ENCODE measurements at regions not wholly inside any gene's neighbourhood (a gene's known extent, or its start where the extent isn't known, plus 50 kb on each side); places are given as distances from the start of the nearest gene placed in this dataset.

DNA sequence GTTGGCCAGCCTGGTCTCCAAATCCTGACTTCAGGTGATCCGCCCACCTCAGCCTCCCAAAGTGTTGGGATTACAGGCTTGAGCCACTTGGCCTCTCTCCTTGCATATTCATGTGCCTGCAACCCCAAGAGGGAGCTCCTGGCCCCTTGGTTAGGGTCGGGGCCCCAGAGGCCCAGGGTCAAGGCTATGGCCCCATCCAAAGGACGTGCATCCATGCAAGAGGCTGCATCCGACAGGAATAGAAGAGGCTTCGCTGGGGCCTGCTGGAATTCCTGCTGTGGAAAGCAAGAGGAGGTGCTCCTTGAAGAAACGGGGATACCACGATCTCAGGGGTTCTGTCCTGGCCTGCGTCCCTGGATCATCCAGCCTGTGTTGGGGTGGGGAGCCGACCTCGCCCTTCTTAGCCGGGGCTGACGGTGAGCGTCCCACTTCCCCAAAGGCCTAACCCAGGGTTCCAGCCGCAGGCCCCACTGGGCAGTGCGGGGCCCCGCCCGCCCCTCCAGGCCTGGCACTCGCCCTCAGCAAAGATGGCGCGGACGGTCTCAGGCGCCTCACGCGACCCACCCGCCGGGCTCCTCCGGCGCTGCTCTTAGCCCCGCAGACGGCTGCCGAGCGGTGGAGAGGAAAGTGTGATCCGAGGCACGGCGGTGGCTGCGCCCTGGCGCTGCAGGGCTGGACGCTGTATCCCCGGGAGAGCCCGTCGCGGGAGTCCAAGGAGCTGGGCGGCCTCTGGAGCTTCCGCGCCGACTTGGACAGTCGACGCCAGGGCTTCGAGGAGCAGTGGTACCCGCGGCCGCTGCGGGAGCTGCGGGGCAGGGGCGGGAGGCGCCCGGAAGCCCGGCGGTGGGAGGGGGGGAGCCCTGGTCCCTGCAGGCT is 54.7 kb downstream of the ZNF727 start:
- in situ Hi-C loops (cut with MboI; ENCODE audit: low pct_unique_long_range_greater_than_20kb in 2 of 9, low sequenced_read_pairs in 9 of 9, unreplicated experiment in 9 of 9): no loop called here
- Histone ChIP-seq H3K4me3 (no peak overlapping the region), H3K4me1 (replicated peaks in 1 of 2) (no peaks in the 10 kb centered on the region), H3K27ac (no peak overlapping the region)
- ATAC-seq (replicated peaks in 6 of 8): no peak
- WGBS, 10 experiments: 0 to 78% (median 46%) methylated on average over 1 to 8 of the region's 59 CpGs; no CpG with 5 or more reads in 3 of the 10 experiments

DNA sequence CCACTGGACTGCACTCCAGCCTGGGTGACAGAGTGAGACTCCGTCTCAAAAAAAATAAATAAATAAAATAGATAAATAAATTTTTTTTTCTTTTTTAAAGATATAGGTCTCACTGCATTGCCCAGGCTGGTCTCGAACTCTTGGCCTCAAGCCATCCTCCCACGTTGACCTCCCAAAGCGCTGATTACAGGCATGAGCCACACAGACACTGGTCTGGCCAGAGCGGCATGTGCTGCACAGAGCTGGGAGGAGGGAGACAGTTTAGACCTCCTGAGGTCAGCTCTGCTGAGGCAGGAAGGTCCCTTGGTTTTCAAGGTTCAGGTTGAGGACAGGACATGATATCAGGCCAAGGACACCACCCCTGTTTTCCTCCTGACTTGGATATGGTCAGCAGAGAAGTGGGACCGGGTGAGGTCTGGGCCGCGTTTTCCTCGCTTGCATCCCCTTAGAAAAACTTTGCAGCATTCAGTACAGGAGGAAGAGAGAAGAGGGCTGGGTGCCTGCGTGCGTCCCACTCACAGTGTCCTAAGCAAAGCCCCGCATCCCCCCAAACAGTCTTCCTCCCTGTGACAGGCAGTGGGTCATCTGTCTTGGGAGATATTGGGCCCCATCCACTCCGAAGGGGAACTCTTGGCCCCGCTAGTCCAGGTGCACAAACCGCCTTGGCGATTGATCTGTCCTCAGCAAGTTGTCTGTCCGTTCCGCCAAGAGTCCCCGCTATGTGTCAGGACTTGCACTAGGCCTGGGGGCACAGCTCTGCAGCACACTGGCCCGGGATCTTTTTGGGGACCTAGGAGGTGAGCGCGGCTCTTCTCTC is 56.1 kb downstream of the ZNF727 start:
- H3K27ac ChIP-seq: no peak overlapping the region
- no peaks in the 10 kb centered on the region for H3K4me1 ChIP-seq (replicated peaks in 1 of 2)
- in situ Hi-C loops (cut with MboI; ENCODE audit: low pct_unique_long_range_greater_than_20kb in 2 of 9, low sequenced_read_pairs in 9 of 9, unreplicated experiment in 9 of 9): no loop called here
- WGBS, 10 experiments: 17 to 75% (median 49%) methylated on average over 1 to 13 of the region's 22 CpGs
- ATAC-seq (replicated peaks in 6 of 8): no peak
- H3K4me3 ChIP-seq: no peak overlapping the region

DNA sequence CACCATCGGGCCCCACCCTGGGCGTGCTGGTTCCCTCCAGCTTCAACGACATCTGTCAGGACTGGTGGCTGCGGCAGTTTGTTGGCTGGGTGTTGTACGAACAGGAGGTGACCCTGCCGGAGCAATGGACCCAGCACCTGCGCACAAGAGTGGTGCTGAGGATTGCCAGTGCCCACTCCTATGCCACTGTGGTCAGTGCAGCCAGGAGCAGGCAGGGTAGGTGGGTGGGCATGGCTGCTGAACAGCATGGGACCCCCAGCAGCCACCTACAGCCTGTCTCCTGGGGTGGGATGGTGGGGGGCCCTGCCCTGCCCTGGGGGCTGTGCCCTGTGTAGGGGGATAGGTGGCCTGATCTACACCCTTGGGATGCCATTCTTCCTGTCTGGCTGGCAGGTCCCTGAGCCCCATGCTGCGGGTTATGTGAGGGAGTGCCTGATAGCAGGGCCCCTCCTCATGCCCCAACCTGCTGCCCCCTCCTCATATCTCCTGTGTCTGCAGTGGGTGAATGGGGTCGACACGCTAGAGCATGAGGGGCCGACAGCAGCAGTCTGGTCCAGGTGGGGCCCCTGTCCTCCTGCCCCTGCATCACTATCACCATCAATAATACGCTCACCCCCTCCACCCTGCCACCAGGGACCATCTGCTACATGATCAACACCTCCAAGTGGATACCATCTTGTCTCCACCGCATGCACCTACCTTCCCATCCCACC is 56.9 kb downstream of the ZNF727 start:
- no peak overlapping the region for H3K4me3 ChIP-seq
- WGBS, 10 experiments: 32 to 80% (median 52%) methylated on average over 1 to 5 of the region's 13 CpGs; no CpG with 5 or more reads in 4 of the 10 experiments
- no peak overlapping the region for H3K27ac ChIP-seq
- in situ Hi-C loops (cut with MboI; ENCODE audit: low pct_unique_long_range_greater_than_20kb in 2 of 9, low sequenced_read_pairs in 9 of 9, unreplicated experiment in 9 of 9): no loop called here
- ATAC-seq (replicated peaks in 6 of 8): no peak
- H3K4me1 ChIP-seq (replicated peaks in 1 of 2): no peaks in the 10 kb centered on the region

DNA sequence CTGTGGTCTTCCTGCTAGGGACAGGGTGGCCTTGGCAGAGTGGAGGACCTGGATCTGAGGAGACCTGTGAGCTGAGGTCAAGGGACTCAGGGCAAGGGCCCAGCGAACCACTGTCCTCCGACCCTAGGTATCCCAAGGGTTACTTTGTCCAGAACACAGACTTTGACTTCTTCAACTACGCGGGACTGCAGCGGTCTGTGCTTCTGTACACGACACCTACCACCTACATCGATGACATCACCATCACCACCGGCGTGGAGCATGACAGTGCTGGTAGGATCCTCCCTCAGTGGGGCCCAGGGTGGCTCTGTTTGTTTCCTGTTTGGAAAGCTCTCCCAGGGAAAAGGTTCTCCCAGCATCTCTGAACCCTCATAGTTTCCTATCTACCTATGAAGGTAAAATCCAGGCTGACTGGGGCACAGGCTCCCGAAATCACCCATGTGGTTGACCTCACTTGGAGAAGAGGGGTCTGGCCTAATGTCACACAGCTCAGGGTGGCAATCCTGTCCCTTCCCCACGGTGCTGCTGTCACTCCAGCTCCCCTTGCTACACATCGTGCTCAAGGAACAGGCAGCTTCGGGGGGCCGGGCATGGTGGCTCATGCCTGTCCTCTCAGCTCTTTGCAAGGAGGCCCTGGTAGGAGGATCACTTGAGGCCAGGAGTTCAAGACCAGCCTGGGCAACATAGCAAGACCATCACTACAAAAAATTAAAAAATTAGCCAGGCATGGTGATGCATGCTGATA is 57.6 kb downstream of the ZNF727 start:
- no peak overlapping the region for H3K4me3 ChIP-seq
- ATAC-seq (replicated peaks in 6 of 8): no peak
- in situ Hi-C loops (cut with MboI; ENCODE audit: low pct_unique_long_range_greater_than_20kb in 2 of 9, low sequenced_read_pairs in 9 of 9, unreplicated experiment in 9 of 9): no loop called here
- H3K4me1 ChIP-seq (replicated peaks in 1 of 2): no peaks in the 10 kb centered on the region
- WGBS, 10 experiments: 9 to 93% (median 50%) methylated on average over 1 to 7 of the region's 14 CpGs; no CpG with 5 or more reads in 4 of the 10 experiments
- no peak overlapping the region for H3K27ac ChIP-seq

DNA sequence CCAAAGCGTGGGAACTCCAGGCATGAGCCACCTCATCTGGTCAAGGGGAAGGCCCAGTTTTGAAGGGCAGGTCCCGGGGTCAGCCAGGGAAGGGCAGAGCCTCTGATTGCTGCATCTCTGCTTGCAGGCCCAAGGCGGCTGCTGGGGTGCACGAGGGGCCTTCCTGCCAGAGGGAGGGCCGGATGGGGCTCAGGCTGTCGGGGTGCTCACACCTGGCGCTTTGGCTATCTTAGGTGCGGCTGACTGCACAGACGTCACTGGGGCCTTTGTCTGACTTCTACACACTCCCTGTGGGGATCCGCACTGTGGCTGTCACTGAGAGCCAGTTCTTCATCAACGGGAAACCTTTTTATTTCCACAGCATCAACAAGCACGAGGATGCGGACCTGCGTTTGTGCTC is 68.7 kb downstream of the ZNF727 start:
- H3K27ac ChIP-seq: no peak overlapping the region
- H3K4me3 ChIP-seq: no peak overlapping the region
- H3K4me1 ChIP-seq (replicated peaks in 1 of 2): no peaks in the 10 kb centered on the region
- WGBS, 10 experiments: 20 to 45% (median 40%) methylated on average over 1 to 4 of the region's 14 CpGs; no CpG with 5 or more reads in 7 of the 10 experiments
- in situ Hi-C loops (cut with MboI; ENCODE audit: low pct_unique_long_range_greater_than_20kb in 2 of 9, low sequenced_read_pairs in 9 of 9, unreplicated experiment in 9 of 9): no loop called here
- no peak for ATAC-seq (replicated peaks in 6 of 8)

DNA sequence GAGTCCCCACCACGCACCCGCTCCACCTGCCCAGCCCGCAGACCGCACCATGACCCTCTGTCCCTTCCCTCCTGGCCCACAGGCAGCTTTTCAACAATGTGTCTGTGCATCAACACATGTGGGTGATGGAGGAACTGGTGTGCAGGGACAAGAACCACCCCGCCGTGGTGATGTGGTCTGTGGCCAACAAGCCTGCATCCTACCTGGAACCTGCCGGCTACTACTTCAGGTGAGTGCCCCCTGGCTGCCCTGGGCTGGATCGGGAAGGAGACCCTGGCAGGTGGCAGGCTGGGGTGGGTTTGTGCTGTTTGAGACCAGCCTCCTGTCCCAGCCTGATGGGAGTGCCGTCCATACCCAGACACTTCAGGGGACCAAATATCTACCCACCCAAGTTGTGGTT is 69.6 kb downstream of the ZNF727 start:
- ATAC-seq (replicated peaks in 6 of 8): no peak
- Histone ChIP-seq H3K27ac (no peak overlapping the region), H3K4me3 (no peak overlapping the region), H3K4me1 (replicated peaks in 1 of 2) (no peaks in the 10 kb centered on the region)
- WGBS, 10 experiments: 80 to 100% (median 100%) methylated on average over 1 to 2 of the region's 9 CpGs; no CpG with 5 or more reads in 5 of the 10 experiments
- in situ Hi-C loops (cut with MboI; ENCODE audit: low pct_unique_long_range_greater_than_20kb in 2 of 9, low sequenced_read_pairs in 9 of 9, unreplicated experiment in 9 of 9): no loop called here

DNA sequence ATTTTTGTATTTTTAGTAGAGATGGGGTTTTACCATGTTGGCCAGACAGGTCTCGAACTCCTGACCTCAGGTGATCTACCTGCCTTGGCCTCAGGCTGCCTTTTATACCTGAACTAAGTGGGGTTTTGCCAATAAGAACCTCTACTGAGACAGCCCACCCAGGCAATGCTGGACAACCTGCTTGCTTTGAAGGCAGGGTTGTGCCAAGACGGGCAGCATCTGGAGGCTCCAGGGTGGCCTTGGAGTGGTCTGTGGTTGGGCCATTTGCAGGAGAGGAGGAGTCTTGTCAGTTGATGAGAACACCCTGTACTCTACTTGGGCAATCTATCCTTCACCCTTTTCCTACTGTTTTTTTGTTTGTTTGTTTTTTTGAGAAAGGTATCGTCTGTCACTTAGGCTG is 75.3 kb upstream of the ZNF735 start:
- Histone ChIP-seq H3K27ac (no peak overlapping the region), H3K4me3 (no peak overlapping the region), H3K4me1 (replicated peaks in 1 of 2) (no peaks in the 10 kb centered on the region)
- no peak for ATAC-seq (replicated peaks in 6 of 8)
- WGBS, 10 experiments: 0 to 17% (median 7%) methylated on average over 1 to 3 of the region's 3 CpGs; no CpG with 5 or more reads in 5 of the 10 experiments
- in situ Hi-C loops (cut with MboI; ENCODE audit: low pct_unique_long_range_greater_than_20kb in 2 of 9, low sequenced_read_pairs in 9 of 9, unreplicated experiment in 9 of 9): loop anchor here in 1 of 9 experiments (25.0 kb wide), 1 partner anchor 94 kb away; the partner anchor contains the start of gene ZNF727

Data from motor neuron (in vitro differentiated cells).